Muscle layer of duodenum (tissue), 2 donors: ENCODE measurements at regions not wholly inside any gene's neighbourhood (a gene's known extent, or its start where the extent isn't known, plus 50 kb on each side); places are given as distances from the start of the nearest gene placed in this dataset.

Experiments
- H3K27ac ChIP-seq: one replicate; pipeline ENCODE4 v1.7.0; 2013; ENCODE audit warnings: mild to moderate bottlenecking, low read length
- H3K27me3 ChIP-seq: one replicate; pipeline ENCODE4 v1.7.0; 2013; ENCODE audit warnings: low read depth, mild to moderate bottlenecking, control low read depth, low read length
- H3K36me3 ChIP-seq, 2 donors: one replicate each; pipeline ENCODE4 v1.7.0; 2013; ENCODE audit warnings: low read length in 2 of 2, control low read depth in 1 of 2, mild to moderate bottlenecking in 1 of 2; ENCODE audit not compliant: insufficient read depth in 2 of 2, control insufficient read depth in 1 of 2
- H3K4me1 ChIP-seq, 2 donors: one replicate each; pipeline ENCODE4 v1.7.0; 2013; ENCODE audit warnings: low read length in 2 of 2, mild to moderate bottlenecking in 2 of 2, control low read depth in 1 of 2, moderate library complexity in 1 of 2; ENCODE audit not compliant: insufficient read depth in 2 of 2, control insufficient read depth in 1 of 2
- H3K4me3 ChIP-seq, 2 donors: one replicate each; pipeline ENCODE4 v1.7.0; 2013; ENCODE audit warnings: low read length in 2 of 2, low read depth in 1 of 2, mild to moderate bottlenecking in 1 of 2
- H3K9me3 ChIP-seq, 2 donors: one replicate each; pipeline ENCODE4 v1.7.0; 2013; ENCODE audit warnings: low read length in 2 of 2, control low read depth in 1 of 2, mild to moderate bottlenecking in 1 of 2; ENCODE audit not compliant: control insufficient read depth in 1 of 2
- donor health status: healthy.

- no peaks in the 10 kb centered on the region for H3K4me1 ChIP-seq
- no peak overlapping the region for H3K27ac ChIP-seq
- no peaks in the 10 kb centered on the region for H3K27me3 ChIP-seq
- H3K36me3 ChIP-seq, result no peaks in the 10 kb centered on the region
- H3K9me3 ChIP-seq, result no peaks in the 10 kb centered on the region
- H3K4me3 ChIP-seq, result no peak overlapping the region
Observed at GRCh38 chr5:4737868-4738267, 402.3 kb upstream of the ADAMTS16 start.

GRCh38 chr5:4738298-4738697, 401.8 kb upstream of the ADAMTS16 start:
- Histone ChIP-seq H3K4me3 (no peak overlapping the region), H3K27me3 (no peaks in the 10 kb centered on the region), H3K36me3 (no peaks in the 10 kb centered on the region), H3K27ac (no peak overlapping the region), H3K9me3 (no peaks in the 10 kb centered on the region), H3K4me1 (no peaks in the 10 kb centered on the region)

GRCh38 chr5:4740156-4740555, 400.0 kb upstream of the ADAMTS16 start:
- H3K36me3 ChIP-seq, result no peaks in the 10 kb centered on the region
- H3K9me3 ChIP-seq, result peaks cover 0 to 6% of the 10 kb centered on the region in 2 donors
- H3K27ac ChIP-seq, result no peak overlapping the region
- H3K4me1 ChIP-seq, result no peaks in the 10 kb centered on the region
- no peaks in the 10 kb centered on the region for H3K27me3 ChIP-seq
- H3K4me3 ChIP-seq, result no peak overlapping the region

GRCh38 chr5:4758550-4758949, 381.6 kb upstream of the ADAMTS16 start:
- Histone ChIP-seq H3K36me3 (no peaks in the 10 kb centered on the region), H3K27ac (no peak overlapping the region), H3K9me3 (no peaks in the 10 kb centered on the region), H3K27me3 (no peaks in the 10 kb centered on the region), H3K4me3 (no peak overlapping the region), H3K4me1 (no peaks in the 10 kb centered on the region)

- Histone ChIP-seq H3K4me3 (no peak overlapping the region), H3K36me3 (no peaks in the 10 kb centered on the region), H3K27ac (no peak overlapping the region), H3K9me3 (no peaks in the 10 kb centered on the region), H3K27me3 (no peaks in the 10 kb centered on the region), H3K4me1 (no peaks in the 10 kb centered on the region)
Observed at GRCh38 chr5:4758996-4759395, 381.1 kb upstream of the ADAMTS16 start.

GRCh38 chr5:4762316-4762715, 377.8 kb upstream of the ADAMTS16 start:
- H3K4me1 ChIP-seq, result no peaks in the 10 kb centered on the region
- H3K9me3 ChIP-seq, result peaks cover 0 to 8% of the 10 kb centered on the region in 2 donors
- H3K36me3 ChIP-seq, result no peaks in the 10 kb centered on the region
- no peak overlapping the region for H3K27ac ChIP-seq
- H3K27me3 ChIP-seq, result no peaks in the 10 kb centered on the region
- H3K4me3 ChIP-seq, result no peak overlapping the region

GRCh38 chr5:4765411-4765810, 374.7 kb upstream of the ADAMTS16 start:
- H3K9me3 ChIP-seq, result peaks cover 0 to 8% of the 10 kb centered on the region in 2 donors
- no peaks in the 10 kb centered on the region for H3K36me3 ChIP-seq
- no peak overlapping the region for H3K27ac ChIP-seq
- no peak overlapping the region for H3K4me3 ChIP-seq
- no peaks in the 10 kb centered on the region for H3K4me1 ChIP-seq
- H3K27me3 ChIP-seq, result no peaks in the 10 kb centered on the region

GRCh38 chr5:4766101-4766500, 374.0 kb upstream of the ADAMTS16 start:
- H3K4me1 ChIP-seq, result no peaks in the 10 kb centered on the region
- no peaks in the 10 kb centered on the region for H3K27me3 ChIP-seq
- H3K36me3 ChIP-seq, result no peaks in the 10 kb centered on the region
- H3K4me3 ChIP-seq, result no peak overlapping the region
- peaks cover 0 to 12% of the 10 kb centered on the region in 2 donors for H3K9me3 ChIP-seq
- no peak overlapping the region for H3K27ac ChIP-seq

- peaks cover 0 to 4% of the 10 kb centered on the region in 2 donors for H3K9me3 ChIP-seq
- no peaks in the 10 kb centered on the region for H3K36me3 ChIP-seq
- no peaks in the 10 kb centered on the region for H3K27me3 ChIP-seq
- H3K4me1 ChIP-seq, result no peaks in the 10 kb centered on the region
- H3K27ac ChIP-seq, result no peak overlapping the region
- no peak overlapping the region for H3K4me3 ChIP-seq
Observed at GRCh38 chr5:4772591-4772990, 367.5 kb upstream of the ADAMTS16 start.

GRCh38 chr5:4773827-4774317, 366.3 kb upstream of the ADAMTS16 start:
- Histone ChIP-seq H3K27ac (no peak overlapping the region), H3K27me3 (no peaks in the 10 kb centered on the region)

GRCh38 chr5:4777435-4777834, 362.7 kb upstream of the ADAMTS16 start:
- no peaks in the 10 kb centered on the region for H3K36me3 ChIP-seq
- no peaks in the 10 kb centered on the region for H3K9me3 ChIP-seq
- H3K4me1 ChIP-seq, result no peaks in the 10 kb centered on the region
- H3K27me3 ChIP-seq, result no peaks in the 10 kb centered on the region
- no peak overlapping the region for H3K4me3 ChIP-seq
- no peak overlapping the region for H3K27ac ChIP-seq

More at GRCh38 chr5:4773827-4774317, 366.3 kb upstream of the ADAMTS16 start:
- H3K36me3 ChIP-seq, result no peaks in the 10 kb centered on the region
- peaks cover 0 to 4% of the 10 kb centered on the region in 2 donors for H3K9me3 ChIP-seq
- H3K4me3 ChIP-seq, result no peak overlapping the region
- H3K4me1 ChIP-seq, result no peaks in the 10 kb centered on the region

- no peak overlapping the region for H3K27ac ChIP-seq
- no peaks in the 10 kb centered on the region for H3K36me3 ChIP-seq
- no peaks in the 10 kb centered on the region for H3K27me3 ChIP-seq
Observed at GRCh38 chr5:4780633-4781032, 359.5 kb upstream of the ADAMTS16 start.

More at GRCh38 chr5:4780633-4781032, 359.5 kb upstream of the ADAMTS16 start:
- Histone ChIP-seq H3K4me1 (no peaks in the 10 kb centered on the region), H3K4me3 (no peak overlapping the region), H3K9me3 (peaks cover 0 to 8% of the 10 kb centered on the region in 2 donors)
